ENCODE measurements at regions not wholly inside any gene's neighbourhood (a gene's known extent, or its start where the extent isn't known, plus 50 kb on each side); places are given as distances from the start of the nearest gene placed in this dataset.
A peak's percentile ranks its signal among the peaks of the same experiment; 100 is the strongest.
"Not testable (repeated sequence)": the region's sequence is repeated elsewhere in the genome, so short reads cannot be mapped to it uniquely, and the experiment has no call there.

DNA sequence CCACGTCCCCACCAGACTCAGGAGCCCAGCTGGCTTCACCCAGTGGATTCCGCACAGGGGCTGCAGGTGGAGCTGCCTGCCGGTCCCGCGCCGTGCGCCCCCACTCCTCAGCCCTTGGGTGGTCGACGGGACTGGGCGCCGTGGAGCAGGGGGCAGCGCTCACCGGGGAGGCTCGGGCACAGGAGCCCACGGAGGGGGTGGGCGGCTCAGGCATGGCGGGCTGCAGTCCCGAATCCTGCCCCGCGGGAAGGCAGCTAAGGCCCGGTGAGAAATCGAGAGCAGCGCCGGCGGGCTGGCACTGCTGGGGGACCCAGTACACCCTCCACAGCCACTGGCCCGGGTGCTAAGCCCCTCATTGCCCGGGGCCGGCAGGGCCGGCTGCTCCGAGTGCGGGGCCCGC, 855.0 kb upstream of the SLC35B3 start:
- DNase-seq (ENCODE audit: low spot score): not testable (repeated sequence)

DNA sequence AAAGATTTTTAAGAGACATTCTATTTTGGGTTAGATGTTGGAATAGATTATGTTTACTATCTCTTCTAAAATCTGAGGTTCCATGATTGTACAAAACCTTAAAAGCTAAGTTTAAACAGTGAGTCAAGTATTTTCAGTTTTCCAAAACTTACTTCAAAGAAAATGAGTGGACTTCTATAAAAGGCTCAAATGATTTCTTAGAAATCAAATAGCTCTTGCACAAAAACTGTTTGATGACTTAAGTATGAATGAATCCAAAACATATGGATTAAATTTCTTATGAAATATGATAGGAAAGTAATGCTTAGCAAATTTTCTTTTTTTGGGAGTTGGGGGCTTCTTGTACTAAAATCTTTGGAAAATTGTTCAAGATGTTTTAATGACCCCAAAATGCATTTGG, 837.3 kb upstream of the SLC35B3 start:
- no peak for DNase-seq (ENCODE audit: low spot score)

DNA sequence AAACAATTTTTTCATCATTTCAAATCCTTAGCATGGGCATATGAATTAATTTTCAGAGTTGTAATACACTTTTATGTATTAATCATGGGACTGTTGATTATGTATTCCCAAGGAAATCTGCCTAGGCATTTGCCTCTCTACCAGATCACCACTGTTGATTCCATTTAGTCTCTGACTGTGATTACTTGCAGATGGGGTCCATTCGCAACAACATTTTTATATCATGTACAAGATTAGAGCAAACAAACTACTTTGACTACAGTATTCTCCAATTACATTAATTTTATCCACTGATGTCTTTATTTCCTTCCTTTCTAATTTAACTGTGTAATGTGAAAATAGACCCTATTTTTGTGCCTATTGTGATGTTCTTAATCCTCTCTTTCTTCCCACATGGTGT, 831.4 kb upstream of the SLC35B3 start:
- DNase-seq (ENCODE audit: low spot score): no peak

DNA sequence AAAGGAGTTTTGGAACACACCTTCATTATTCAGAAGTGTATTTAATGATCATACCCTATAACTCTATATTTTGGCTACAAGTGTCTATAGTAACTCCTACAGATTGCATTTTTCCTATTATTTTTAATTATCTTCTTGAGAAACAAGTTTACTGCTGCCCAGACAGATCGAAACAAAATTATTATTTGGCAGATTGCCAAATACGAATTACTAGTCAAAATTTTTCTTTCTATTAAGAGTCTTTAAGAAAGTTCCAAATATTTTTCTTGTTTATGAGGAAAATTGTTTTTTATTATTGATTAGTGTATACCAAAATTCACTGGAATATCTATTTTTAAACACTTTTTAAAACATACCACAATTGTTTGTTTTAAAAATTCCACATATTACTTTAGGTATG, 821.9 kb upstream of the SLC35B3 start:
- DNase-seq (ENCODE audit: low spot score): no peak

DNA sequence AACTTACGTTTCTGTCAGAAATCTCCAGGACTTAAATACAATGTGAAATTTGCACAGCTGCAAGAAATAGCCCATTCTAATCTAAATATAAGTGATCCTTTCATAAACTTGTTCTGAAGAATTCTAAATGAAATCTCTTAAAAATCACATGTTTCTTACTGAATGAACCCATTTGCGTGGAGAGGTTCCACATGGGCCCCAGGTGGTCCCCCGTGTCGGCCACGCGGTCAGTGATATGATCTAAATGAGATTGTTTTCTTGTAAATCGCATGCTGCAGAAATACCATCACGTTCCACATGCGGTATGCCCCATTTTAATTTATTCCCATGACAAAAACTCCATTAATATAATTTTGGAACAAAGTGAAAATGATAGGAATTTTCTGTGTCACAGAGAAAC, 818.9 kb upstream of the SLC35B3 start:
- DNase-seq (ENCODE audit: low spot score): no peak

DNA sequence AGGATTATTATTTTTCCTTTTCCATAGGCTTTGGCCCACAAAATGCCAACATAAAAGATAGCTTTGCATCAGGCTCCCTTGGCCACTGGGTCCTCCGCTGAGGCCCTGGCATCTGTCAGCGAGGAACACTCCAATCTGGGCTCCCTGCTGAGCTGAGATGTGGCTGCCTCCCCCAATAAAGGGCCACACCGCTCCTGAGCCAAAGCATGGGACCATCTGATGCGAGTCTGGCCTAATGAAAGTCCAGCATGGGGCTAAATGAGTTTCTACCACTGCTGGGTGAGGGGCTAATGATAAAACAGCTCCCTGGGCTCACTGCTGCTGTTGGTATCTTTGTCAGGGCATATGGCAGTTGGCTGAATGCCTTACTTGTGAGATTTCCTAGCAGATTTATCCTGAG, 817.5 kb upstream of the SLC35B3 start:
- DNase-seq (ENCODE audit: low spot score): no peak

DNA sequence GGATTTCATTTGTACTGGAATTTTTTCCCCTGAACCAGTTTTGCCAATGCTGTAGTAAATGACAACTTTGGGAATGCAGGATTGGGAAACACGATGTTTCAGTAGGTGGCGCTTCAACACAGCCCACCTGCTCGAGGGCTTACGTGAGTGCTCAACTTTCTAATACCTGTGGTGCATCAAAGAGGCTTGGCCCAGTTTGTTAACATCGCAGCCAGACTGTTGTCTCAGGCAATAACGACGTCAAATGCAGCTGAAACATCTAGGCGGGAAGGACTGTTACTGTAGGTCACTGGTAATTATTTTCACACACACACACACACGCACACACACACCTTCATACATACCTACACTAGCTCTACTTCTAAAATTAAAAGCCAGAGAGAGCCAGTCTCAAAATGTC, 815.5 kb upstream of the SLC35B3 start:
- DNase-seq (ENCODE audit: low spot score): peak; percentile 46

DNA sequence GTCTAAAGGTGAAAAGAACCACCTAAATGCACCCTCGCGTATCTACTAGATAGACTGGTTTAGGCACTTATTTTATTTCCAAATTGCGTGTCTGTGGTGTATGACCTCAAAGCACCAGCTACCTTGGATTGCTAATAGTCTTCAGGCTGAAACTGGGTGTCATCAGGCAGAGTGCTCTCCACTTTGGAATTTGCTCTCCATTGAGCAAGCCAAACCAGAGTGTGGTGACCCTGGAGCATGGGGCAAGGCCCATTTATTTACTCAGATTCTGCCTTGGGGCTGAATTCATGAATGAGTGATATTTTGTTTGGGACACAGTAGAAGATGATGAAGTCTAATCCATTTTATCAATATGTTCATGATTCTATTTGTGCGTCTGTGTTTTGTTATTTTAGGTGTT, 812.8 kb upstream of the SLC35B3 start:
- no peak for DNase-seq (ENCODE audit: low spot score)

DNA sequence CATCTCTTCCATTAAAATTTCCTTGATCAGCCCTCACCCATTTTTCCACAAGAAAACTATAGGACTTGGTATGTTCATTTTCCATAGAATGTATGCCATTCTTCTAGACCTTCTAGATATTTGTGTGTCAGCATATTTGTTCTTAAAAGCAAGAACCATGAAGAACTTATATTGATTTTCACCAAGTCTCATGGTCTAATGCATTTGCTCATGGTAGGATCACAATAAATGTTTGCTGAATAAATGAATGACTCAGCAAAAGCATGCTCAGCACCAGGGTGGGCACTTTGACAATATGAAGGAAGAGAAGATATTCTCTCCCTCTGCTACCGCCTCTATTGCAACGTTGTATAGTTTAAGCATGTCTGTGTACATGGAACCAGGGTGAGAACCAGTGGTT, 805.5 kb upstream of the SLC35B3 start:
- DNase-seq (ENCODE audit: low spot score): no peak

DNA sequence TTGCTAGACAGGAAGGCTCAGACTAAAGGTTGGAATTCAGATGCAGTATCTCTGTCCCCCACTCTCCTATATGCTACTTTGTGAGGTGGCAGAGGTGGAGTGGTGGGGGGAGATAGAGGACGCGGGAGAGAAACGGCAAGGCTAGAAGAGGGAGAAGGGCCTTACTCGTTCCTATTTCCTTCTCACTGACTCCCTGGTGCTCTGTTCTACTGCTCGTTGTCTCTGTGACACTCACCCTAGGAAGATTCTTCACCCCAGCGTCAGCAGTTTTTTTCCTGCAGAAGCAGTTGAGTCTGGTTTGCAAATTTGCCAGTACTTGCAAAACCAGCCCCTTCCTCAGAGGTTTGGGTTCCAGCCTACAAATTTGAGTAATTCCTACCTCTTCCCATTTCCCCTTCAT, 801.1 kb upstream of the SLC35B3 start:
- DNase-seq (ENCODE audit: low spot score): no peak

DNA sequence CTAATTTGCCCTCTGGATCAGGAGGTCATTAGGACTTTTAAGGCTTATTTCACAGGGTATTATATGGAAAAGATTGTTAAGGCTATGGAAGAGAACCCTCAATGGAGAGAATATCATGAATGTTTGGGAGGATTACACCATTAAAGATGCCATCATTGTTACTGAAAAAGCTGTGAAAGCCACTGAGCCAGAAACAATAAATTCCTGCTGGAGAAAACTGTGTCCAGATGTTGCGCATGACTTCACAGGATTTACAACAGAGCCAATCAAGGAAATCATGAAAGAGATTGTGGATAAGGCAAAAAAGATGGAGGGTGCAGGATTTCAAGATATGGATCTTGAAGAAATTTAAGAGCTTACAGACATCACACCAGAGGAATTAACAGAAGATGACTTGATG, 798.3 kb upstream of the SLC35B3 start:
- DNase-seq (ENCODE audit: low spot score): no peak

DNA sequence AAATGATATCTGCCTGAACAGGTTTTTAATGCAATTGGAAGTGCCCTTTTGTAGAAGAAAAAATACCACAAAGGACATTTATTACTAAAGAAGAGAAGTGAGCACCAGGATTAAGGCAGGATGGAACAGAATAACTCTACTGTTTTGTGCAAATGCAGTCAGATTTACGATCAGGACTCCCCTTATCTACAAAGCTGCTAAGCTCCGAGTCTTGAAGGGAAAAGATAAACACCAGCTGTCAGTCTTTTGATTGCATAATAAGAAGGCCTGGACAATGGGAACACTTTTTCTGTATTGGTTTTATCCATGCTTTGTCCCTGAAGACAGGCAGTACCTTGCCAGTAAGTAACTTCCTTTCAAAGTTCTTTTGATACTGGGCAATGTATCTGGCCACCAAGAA, 797.9 kb upstream of the SLC35B3 start:
- no peak for DNase-seq (ENCODE audit: low spot score)

DNA sequence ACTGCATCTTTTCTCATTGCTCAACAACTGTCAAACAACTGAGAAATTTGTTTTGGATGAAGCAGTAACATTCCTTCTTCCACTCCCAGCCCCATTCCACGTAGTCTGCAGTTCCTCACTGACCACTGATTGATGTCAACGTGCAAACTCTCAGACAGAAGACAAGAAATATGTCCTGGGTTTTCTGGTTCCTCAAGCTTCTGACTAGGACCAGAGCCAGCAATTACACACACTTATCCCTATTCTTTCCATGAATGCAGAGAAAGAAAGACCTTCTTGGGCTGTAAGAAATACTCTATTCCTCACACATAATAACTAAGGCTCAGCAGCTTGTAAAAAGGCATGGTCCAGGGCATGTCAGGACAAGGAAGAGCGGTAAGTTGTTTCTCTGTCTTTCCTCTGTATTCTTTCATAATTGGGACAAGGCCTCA, 790.1 kb upstream of the SLC35B3 start:
- no peak for DNase-seq (ENCODE audit: low spot score)

DNA sequence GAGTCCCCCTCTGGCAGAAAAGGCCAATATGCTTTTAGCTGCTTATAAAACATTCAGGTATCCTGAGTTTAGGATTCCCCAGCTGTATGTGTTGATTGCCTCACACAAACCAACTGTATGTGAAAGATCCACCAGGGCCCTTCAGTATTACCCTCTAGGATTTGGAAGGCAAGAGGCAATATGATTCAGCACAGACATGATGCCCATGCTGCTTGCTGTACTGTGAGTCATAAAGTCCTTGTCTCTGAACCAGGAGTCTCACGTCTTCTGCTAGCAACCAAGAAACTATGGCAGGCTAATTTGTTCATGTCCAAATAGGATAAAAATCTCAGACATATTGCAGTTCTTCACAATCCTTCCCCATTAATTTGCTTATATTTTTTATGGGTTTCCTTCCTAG, 789.2 kb upstream of the SLC35B3 start:
- no peak for DNase-seq (ENCODE audit: low spot score)

DNA sequence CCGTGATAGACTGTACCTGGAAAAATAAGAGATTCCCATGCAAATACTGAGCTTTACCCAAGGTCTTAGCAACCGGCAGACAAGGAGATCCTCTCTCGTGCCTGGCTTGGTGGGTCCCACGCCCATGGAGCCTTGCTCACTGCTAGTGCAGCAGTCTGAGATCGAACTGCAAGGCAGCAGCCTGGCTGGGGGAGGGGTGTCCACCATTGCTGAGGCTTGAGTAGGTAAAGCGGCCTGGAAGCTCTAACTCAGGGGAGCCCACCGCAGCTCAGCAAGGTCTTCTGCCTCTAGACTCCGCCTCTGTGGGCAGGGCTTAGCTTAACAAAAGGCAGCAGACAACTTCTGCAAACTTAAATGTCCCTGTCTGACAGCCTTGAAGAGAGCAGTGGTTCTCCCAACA, 778.4 kb upstream of the SLC35B3 start:
- DNase-seq (ENCODE audit: low spot score): not testable (repeated sequence)

DNA sequence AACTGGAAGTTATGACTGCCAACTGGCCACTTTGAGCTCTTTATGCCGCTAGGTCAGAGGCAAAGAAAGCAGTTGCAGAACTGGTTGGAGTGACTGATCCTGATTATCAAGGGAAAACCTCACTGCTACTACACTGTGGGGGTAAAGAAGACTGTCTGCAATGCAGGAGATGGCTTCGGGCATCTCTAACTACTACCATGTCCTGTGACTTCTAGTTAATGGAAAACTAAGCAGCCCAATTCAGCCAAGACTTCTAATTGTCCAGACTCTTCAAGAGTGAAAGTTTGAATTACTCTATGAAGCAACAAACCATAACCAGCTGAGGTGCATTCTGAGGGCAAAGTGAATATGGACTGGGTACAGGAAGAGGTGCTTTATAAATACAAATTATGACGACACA, 773.6 kb upstream of the SLC35B3 start:
- DNase-seq (ENCODE audit: low spot score): no peak

DNA sequence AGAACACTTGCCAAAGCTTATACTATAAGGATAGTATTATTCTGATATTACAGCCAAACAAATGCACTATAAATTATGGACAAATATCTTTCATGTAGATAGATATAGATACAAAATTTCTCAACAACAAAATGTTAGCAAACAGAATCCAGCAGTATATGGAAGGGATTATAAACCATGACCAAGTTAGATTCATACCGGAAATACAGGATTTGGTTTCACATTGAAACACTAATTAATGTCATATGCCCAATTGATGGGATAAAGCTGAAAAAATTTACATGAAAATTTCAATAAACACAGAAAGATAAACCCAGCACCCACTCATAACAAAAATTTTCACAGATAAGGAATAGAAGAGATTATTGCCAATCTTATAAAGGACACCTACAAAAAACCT, 770.3 kb upstream of the SLC35B3 start:
- no peak for DNase-seq (ENCODE audit: low spot score)

DNA sequence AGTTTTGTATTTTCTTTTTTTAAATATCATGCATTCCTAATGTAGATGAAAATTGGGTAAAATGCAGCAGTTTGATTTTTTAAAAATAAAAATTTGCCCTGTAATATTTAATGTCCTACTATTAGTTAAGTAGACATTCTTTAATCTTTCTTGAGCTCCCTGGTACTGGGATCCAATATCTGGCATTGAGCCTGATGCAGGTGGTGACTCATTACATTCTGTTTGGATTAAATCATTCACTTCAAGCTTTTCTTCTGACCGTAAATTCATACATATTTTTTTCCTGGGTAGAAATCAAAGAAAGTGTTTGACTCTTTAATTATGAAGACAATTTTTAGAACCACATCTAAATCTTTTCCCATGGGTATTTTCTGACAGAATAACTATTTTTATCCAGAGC, 768.8 kb upstream of the SLC35B3 start:
- no peak for DNase-seq (ENCODE audit: low spot score)

DNA sequence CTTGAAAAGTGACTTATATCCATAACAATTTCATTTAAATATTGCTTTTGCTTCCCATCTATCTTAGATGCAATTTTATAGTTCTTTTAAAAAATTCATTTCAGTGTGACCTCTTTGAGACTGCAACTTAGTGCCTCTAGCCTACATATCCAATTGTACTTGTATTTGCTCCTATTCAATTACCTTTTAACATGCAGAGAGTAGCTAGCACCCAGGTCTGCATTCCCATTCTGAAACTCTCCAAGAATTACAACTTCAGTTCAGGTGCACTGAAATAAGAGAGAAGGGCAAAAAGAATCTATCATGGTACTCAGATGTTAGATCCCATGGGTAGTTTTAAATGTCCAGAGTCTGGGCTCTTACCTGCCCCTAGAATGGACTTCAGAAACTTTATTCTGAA, 765.4 kb upstream of the SLC35B3 start:
- DNase-seq (ENCODE audit: low spot score): no peak

DNA sequence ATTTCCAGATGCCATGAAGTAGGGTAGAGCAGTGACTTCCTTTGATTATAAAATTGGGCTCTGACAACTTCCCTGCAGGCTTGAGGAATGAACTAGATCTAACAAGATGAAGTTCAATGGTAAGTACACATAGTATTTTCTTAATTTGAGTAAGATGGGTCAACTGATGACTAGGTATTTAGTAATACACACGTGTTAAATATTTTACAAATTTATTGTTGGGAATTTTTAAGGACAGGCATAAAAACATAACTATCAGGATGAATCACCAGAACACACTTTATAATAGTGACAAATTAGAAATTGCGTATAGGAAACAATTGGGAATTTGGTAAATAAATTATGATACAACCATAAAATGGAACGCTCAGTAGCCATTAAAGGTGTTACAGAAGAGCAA, 762.4 kb upstream of the SLC35B3 start:
- DNase-seq (ENCODE audit: low spot score): no peak

DNA sequence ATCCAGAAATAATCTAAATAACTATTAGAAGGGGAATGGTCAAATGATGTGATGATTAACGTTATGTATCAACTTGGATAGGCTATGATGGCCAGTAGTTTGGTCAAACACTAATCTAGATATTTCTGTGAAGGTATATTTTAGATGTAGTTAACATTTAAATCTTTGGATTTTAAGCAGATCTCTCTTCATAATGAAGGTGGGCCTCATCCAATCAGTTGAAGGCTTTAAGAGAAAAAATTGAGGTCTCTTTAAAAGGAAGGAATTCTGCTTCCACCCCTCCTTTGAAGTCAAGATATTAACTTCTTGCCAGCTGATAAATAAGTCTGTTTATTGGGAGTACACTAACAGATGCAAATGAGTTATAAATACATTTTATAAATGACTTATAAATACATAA, 760.0 kb upstream of the SLC35B3 start:
- DNase-seq (ENCODE audit: low spot score): no peak

DNA sequence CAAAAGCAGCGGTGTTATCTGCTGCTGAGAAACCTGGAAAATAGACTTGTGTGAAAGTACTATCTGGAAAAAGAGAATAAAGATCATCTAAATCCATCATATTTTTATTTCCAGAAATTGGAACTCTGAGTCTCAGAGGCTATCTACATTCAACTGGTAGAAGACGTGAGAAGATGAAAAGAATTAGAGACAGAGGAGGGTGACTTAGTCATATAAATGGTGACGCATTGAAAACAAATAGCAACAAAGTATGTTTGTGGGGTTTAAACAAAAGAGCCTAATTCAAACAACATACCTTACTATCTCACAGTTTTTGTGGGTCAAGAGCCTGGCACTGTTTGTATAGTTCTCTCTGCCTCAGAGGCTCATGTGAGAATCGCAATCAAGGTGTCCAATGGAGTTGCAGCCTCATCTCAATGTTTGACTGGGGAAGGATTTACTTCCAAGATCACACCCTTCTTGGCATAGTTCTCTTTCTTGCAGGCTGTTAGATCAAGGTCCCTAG, 757.1 kb upstream of the SLC35B3 start:
- DNase-seq (ENCODE audit: low spot score): no peak

DNA sequence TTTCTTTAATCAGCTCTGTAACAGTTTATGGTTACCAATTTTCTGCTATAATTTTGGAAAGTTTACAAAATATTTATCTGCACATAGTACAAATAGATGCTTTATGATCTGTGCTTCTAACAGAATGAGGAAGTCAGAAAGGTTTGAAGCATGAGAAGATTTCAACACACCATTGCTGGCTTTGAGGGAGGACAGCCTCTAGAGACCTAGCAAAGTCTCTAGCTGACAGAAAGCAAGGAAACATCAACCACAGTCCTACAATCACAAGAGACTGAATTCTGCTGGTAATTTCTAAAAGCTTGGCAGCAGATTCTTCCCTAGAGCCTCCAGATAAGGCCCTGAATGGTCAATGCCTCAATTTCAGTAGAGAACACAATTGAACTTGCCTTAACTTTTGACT, 750.8 kb upstream of the SLC35B3 start:
- DNase-seq (ENCODE audit: low spot score): no peak

DNA sequence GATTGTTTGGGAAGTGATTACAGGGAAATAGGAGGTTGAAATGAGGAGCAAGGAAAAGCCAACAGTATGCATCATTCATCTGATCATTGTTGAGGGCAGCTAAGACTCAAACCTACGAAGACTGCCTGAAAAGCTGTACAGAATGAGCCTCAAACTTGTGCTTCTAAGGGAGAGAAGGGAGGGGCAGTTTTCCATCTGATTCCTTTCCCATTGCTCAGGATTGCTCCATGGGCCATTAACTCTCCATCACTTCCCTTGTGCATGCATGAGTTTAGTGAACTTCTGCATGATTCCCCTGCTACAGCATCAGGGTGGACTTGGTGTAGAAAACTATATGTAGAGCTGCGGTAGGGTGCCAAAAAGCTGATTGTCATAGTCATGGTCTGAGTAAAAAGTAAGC, 742.7 kb upstream of the SLC35B3 start:
- no peak for DNase-seq (ENCODE audit: low spot score)

DNA sequence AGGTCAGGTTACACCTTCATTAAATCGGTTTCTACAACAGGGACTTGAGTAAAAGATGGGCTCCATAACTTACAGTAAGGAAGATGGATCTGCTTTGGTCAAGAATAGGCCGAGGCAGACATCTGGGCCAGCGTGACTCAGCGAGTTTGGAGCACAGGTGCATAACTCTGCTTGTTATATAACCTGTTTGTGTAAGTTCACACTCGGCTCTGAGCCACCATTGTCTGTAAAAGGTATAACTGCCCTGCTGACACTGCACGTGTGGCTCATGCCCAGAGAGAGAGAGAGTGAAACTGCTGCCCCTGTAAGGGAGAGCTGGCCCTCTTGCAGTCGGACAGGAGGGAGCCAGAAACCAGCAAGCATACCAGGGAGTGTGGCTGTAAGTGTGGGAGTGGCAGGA, 737.9 kb upstream of the SLC35B3 start:
- no peak for DNase-seq (ENCODE audit: low spot score)

All from iPS-NIHi11 (cell line).